Fibroblast of skin of back (primary cell): ENCODE measurements at regions not wholly inside any gene's neighbourhood (a gene's known extent, or its start where the extent isn't known, plus 50 kb on each side); places are given as distances from the start of the nearest gene placed in this dataset.
"Not testable (repeated sequence)": the region's sequence is repeated elsewhere in the genome, so short reads cannot be mapped to it uniquely, and the experiment has no call there.

Experiments used
- DNase-seq: peaks from one replicate; pipeline ENCODE4 v3.0.0-alpha.2; 2013

DNA sequence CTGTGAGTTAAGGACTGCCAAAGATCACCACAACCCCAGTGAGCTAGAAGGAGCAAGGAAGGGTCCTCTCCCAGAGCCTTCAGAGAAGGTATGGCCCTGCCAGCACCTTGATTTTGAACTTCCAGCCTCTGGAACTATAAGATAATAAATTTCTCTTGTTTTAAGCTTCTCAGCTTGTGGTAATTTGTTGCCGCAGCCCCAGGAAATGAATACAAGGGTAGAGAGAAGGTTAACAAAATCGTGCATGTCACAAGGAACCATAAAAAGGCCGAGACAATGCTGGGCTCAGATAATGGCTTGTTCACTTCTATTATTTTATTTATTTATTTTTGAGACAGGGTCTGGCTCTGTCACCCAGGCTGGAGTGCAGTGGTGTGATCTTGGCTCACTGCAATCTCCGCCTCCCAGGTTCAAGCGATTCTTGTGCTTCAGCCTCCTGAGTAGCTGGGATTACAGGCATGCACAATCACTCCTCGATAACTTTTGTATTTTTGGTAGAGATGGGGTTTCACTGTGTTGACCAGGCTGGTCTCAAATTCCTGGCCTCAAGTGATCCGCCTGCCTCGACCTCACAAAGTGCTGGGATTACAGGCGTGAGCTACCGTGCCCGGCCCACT lies 71.5 kb downstream of the WSB1 start:
- DNase-seq = not testable (repeated sequence)

DNA sequence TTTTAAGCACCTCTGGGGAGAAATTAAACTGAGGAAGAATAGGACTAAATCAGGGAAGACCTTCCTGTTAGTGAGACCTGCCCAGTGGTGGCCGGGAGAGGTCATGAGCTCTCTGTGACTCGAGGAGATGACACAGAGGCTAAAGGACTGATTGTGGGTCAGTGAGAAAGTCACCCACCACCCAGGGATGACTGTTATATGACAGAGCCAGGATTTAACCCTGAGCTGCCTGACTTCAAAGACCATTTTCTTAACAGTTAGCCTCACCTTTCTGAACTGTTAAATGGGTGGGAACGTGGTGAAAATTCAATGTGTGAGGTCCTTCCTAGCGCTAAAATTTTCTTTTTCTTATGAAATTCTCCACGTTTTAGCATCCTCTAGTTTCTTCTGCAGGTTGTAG lies 72.5 kb downstream of the WSB1 start:
- no peak for DNase-seq

GRCh38 chr17:27367121-27367981 lies 73.4 kb downstream of the WSB1 start:
- no peak for DNase-seq

- DNase-seq = no peak
Measured at GRCh38 chr17:27368151-27368795, 74.4 kb downstream of the WSB1 start.

DNA sequence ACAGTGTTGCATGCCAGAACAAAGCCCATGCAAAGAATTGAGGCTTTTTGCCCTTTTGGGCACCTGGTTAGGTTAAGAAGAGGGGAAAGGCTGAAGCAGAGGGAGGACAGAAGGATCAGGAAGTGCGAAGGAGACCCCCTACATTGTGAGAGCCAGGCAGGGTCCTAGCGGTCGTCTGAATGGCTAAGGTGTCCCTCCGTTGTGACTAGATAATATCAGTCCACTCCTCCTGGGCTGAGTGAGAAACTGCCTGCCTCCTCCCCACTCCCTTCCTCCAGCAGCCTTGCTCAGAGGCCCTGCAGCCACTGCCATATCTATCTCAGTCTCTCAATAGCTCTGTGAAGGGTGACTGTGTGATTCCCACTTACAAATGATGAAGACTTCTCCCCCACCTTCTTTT lies 75.1 kb downstream of the WSB1 start:
- DNase-seq = no peak

GRCh38 chr17:27370776-27371175 lies 76.9 kb downstream of the WSB1 start:
- no peak for DNase-seq

DNA sequence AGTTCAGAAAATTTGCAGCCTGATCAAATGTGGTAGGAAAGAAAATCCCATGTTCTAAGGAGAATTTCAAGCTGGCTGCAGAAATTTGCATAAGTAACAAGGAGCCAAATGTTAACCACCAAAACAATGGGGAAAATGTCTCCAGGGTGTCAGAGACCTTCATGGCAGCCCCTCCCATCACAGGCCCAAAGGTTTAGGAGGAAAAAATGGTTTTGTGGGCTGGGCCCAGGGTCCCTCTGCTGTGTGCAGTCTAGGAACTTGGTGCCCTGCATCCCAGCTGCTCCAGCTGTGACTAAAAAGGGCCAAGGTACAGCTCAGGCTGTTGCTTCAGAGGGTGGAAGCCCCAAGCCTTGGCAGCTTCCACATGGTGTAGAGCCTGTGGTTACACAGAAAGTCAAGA lies 79.8 kb downstream of the WSB1 start:
- not testable (repeated sequence) for DNase-seq

DNA sequence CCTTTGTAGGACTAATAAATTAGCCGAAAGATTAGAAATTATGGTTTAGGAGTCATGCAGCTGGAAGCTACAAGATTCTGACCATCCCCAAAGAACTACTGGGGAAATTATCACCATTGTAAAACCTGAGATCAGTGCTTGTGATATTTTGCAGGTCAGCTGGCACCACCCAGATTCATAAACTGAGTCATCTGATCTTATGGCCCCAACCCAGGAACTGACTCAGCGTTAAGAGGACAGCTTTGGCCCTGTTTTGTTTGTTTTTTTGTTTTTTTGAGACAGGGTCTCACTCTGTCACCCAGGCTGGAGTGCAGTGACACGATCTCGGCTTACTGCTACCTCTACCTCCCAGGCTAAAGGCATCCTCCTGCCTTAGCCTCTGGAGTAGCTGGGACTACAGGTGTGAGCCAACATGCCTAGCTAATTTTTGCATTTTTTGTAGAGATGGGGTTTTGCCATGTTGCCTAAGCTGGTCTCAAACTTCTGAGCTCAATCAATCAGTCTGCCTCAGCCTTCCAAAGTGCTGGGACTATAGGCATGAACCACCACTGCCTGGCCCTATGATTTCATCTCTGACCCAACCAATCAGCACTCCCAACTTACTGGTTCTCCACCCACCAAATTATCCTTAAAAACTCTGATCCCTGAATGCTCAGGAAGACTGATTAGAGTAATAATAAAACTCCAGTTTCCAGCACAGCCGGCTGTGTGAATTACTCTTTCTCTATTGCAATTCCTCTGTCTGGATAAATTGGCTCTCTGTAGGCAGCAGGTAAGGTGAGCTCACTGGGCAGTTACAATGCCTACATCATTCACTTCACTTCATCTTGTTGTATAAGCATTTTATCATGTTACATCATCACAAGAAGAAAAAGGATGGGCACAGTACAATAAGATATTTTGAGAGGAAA lies 79.4 kb upstream of the KSR1 start:
- DNase-seq = peak; percentile 26

GRCh38 chr17:27378482-27379175 lies 77.6 kb upstream of the KSR1 start:
- DNase-seq = no peak

GRCh38 chr17:27379888-27380533 lies 76.2 kb upstream of the KSR1 start:
- DNase-seq = peak; percentile 61

DNA sequence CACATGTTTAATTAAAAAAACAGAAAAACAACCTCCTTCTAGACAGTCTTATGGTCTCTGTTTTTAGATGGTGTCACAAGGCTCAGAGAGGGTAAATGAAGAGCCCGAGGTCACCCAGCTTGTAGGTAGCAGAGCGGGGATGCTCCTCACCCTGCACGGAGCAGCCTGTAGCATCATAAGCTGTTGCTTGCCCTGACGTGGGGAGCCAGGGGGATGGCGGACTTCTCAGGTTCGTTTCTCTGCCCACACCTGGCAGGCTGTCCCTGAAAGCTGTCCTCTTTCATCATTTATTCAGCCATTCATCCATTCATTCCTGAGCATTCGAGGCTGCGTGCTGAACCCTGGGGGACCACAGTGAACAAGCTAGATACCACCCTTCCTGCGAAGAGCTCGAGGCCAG lies 75.7 kb upstream of the KSR1 start:
- no peak for DNase-seq

- peak; percentile 43 for DNase-seq
Measured at GRCh38 chr17:27381007-27381501, 75.2 kb upstream of the KSR1 start.

- DNase-seq = no peak
Measured at GRCh38 chr17:27382025-27382424, 74.2 kb upstream of the KSR1 start.

DNA sequence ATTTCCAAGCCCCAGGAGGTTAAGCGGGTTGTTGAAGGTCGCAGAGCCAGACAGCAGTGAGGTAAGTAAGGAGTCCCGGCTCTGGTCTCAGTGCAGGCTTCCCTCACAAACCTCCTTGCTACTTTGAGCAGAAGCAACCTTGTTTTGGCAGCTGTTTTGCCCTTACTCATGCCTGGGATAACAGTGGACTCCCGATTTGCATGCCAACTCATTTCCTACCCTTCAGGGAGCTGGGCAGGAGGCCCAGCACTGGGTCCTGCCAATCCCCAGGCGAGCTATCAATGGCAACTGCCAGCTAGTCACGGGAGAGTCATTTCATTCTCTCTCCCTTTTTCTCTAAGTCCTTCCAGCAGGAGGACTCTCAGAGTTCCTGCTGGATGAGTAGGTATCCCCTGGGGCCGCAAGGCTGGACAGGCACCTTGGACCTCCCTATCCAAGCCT lies 72.0 kb upstream of the KSR1 start:
- DNase-seq = peak; percentile 97

- peak; percentile 59 for DNase-seq
Measured at GRCh38 chr17:27384726-27385125, 71.5 kb upstream of the KSR1 start.

- no peak for DNase-seq
Measured at GRCh38 chr17:27385626-27386025, 70.6 kb upstream of the KSR1 start.

GRCh38 chr17:27386206-27387075 lies 69.8 kb upstream of the KSR1 start:
- no peak for DNase-seq

DNA sequence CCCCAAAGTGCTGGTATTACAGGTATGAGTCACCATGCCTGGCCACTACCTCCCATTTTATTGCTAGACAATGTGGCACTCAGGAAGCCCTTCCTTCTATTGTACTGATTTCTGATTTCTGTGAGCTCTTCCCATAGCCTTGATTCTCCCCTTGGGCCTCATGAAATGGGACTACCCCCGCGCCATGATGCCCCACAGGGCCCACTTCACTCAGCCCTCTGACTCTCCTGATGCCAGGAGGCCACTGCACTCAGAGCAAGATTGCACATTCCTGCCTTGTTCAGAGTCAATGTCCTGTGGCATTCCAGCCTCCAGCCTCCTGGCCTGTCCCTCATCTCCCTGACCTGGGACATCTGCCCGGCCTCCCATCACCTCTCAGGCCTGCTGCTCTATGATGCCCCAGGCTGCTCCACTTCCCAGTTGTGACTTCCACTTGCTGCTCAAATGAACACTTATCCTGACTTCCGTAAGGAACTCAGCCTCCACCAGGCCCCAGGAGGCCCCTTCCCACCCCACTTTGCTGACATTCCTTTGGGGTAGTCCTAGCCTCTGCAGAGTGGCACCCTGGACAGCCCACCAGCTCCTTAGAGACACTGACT lies 66.6 kb upstream of the KSR1 start:
- no peak for DNase-seq

DNA sequence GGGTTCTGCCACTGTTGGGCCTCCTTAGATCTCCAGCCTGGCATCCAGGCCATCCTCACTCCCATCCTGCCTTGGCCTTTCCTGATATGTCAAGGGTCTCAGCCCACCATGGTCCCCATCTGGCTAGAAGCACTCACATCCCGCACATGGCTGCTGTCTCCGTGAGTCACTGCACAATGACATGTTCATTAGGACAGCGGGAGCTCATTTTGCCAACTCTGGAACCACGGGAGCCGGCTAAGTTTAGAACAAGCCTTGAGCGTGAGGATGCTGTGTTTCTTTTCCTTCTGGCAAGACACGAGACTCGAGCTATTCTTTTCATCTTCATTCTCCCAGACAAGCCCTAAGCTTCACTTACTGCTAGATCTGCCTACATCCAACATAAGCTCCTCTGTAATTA lies 65.7 kb upstream of the KSR1 start:
- DNase-seq = peak; percentile 15

GRCh38 chr17:27391427-27391826 lies 64.8 kb upstream of the KSR1 start:
- no peak for DNase-seq
